ENCODE measurements at regions not wholly inside any gene's neighbourhood (a gene's known extent, or its start where the extent isn't known, plus 50 kb on each side); places are given as distances from the start of the nearest gene placed in this dataset.

DNA sequence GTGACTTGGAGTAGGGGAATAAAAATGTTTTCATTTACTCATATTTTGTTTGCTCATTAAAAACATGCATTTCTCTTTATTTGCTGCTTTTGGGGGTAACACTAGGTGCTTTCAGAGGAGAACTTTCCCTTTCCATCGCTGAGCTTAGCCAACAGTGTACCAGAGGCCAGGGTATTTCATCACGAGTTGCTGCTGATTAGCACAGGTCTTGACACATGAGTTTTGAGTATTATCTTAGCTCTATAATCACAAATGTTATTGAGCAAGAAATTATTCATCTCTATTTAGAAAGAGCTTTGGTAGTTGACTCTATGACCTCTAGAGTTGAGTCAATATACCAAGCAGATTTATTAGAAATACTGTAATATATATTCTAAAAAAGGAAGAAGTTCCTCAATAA lies 375.9 kb downstream of the NXPH1 start:
- Histone ChIP-seq H3K4me1 (ENCODE audit: control insufficient read depth in 2 of 2, insufficient read depth in 2 of 2, low read length in 2 of 2) (no peaks in the 10 kb centered on the region), H3K4me3 (ENCODE audit: low read length) (no peak overlapping the region), H3K9me3 (ENCODE audit: control insufficient read depth in 2 of 3, low read length in 3 of 3) (no peaks in the 10 kb centered on the region), H3K27me3 (ENCODE audit: control insufficient read depth in 2 of 2, insufficient read depth in 2 of 2, low read length in 2 of 2) (no peaks in the 10 kb centered on the region), H3K27ac (ENCODE audit: low read depth, low read length) (no peak overlapping the region), H3K36me3 (ENCODE audit: control insufficient read depth in 2 of 3, insufficient read depth in 3 of 3, low read length in 3 of 3) (no peaks in the 10 kb centered on the region)
- Mint-ChIP-seq H3K27ac (no peak overlapping the region), H3K9me3 (peaks cover 0 to 7% (median 3%) of the 10 kb centered on the region in 11 donors), H3K27me3 (no peaks in the 10 kb centered on the region), H3K4me1 (no peaks in the 10 kb centered on the region), H3K36me3 (no peaks in the 10 kb centered on the region), H3K4me3 (no peak overlapping the region)
- DNase-seq = no peak
- ATAC-seq = no peak
- ChIA-PET POLR2A (no interaction called here), CTCF (no interaction called here)
- intact Hi-C loops (cut with micrococcal nuclease) = no loop called here

DNA sequence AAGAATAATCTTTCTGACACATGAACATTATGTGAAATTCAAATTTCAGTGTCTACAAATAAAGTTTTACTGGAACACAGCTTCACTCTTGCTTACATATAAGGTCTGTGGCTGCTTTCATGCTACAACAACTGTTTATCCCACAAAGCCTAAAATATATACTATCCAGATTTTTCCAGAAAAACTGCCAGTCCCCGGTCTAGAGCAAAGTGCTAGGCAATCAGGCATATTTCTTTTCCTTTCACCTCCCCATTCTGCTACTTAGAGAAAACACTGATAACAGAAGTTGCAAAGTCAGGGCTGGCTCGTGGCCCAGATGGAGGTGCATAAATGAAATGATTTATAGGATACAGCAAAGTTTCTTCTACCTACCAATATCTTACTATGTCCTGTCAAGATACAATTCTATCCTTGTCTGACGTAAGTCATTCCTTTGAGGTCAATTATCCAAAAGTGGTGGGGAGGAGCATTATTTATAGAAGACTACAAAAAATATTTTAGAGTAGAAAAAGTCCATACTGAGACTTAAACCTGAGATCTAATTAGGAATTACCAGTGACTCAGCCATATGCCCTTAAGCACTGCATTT lies 384.1 kb downstream of the NXPH1 start:
- H3K9me3 ChIP-seq (ENCODE audit: control insufficient read depth in 2 of 3, low read length in 3 of 3) = no peaks in the 10 kb centered on the region
- CTCF ChIA-PET = no interaction called here
- H3K4me3 ChIP-seq (ENCODE audit: low read length) = no peak overlapping the region
- no peaks in the 10 kb centered on the region for H3K4me1 ChIP-seq (ENCODE audit: control insufficient read depth in 2 of 2, insufficient read depth in 2 of 2, low read length in 2 of 2)
- no peaks in the 10 kb centered on the region for H3K27me3 Mint-ChIP-seq
- no peaks in the 10 kb centered on the region for H3K4me1 Mint-ChIP-seq
- peaks cover 0 to 7% (median 2%) of the 10 kb centered on the region in 11 donors for H3K9me3 Mint-ChIP-seq
- H3K27me3 ChIP-seq (ENCODE audit: control insufficient read depth in 2 of 2, insufficient read depth in 2 of 2, low read length in 2 of 2) = no peaks in the 10 kb centered on the region
- POLR2A ChIA-PET = no interaction called here
- no peak overlapping the region for H3K27ac ChIP-seq (ENCODE audit: low read depth, low read length)
- intact Hi-C loops (cut with micrococcal nuclease) = no loop called here
- no peak overlapping the region for H3K27ac Mint-ChIP-seq
- no peak overlapping the region for H3K4me3 Mint-ChIP-seq
- H3K36me3 Mint-ChIP-seq = no peaks in the 10 kb centered on the region
- no peak for DNase-seq
- ATAC-seq = no peak
- H3K36me3 ChIP-seq (ENCODE audit: control insufficient read depth in 2 of 3, insufficient read depth in 3 of 3, low read length in 3 of 3) = no peaks in the 10 kb centered on the region

DNA sequence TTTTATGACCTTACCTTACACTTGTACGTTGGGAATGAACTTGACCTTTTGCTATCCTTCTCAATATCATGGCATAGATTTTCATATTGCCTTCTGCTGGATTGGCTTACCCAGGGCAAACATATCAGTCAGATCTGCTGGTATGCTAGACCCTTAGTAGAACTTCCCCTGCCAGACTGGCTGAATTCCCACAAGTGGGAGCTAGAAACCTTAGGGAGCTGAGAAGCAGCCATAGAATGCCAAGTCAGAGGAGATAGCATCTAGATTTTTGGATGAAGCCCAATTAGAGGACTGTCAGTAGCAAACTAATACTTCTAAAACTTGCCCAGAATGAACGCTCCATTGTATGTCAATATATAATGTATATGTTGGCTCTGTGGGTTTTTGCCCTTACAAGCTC lies 385.0 kb downstream of the NXPH1 start:
- H3K27ac ChIP-seq (ENCODE audit: low read depth, low read length) = no peak overlapping the region
- ATAC-seq (no peak), DNase-seq (no peak)
- Mint-ChIP-seq H3K27me3 (no peaks in the 10 kb centered on the region), H3K4me3 (no peak overlapping the region), H3K36me3 (no peaks in the 10 kb centered on the region), H3K4me1 (no peaks in the 10 kb centered on the region), H3K9me3 (peaks cover 0 to 12% (median 6%) of the 10 kb centered on the region in 11 donors), H3K27ac (no peak overlapping the region)
- no peaks in the 10 kb centered on the region for H3K27me3 ChIP-seq (ENCODE audit: control insufficient read depth in 2 of 2, insufficient read depth in 2 of 2, low read length in 2 of 2)
- H3K9me3 ChIP-seq (ENCODE audit: control insufficient read depth in 2 of 3, low read length in 3 of 3) = no peaks in the 10 kb centered on the region
- ChIA-PET CTCF (no interaction called here), POLR2A (no interaction called here)
- no peaks in the 10 kb centered on the region for H3K4me1 ChIP-seq (ENCODE audit: control insufficient read depth in 2 of 2, insufficient read depth in 2 of 2, low read length in 2 of 2)
- no peaks in the 10 kb centered on the region for H3K36me3 ChIP-seq (ENCODE audit: control insufficient read depth in 2 of 3, insufficient read depth in 3 of 3, low read length in 3 of 3)
- H3K4me3 ChIP-seq (ENCODE audit: low read length) = no peak overlapping the region
- intact Hi-C loops (cut with micrococcal nuclease) = no loop called here

DNA sequence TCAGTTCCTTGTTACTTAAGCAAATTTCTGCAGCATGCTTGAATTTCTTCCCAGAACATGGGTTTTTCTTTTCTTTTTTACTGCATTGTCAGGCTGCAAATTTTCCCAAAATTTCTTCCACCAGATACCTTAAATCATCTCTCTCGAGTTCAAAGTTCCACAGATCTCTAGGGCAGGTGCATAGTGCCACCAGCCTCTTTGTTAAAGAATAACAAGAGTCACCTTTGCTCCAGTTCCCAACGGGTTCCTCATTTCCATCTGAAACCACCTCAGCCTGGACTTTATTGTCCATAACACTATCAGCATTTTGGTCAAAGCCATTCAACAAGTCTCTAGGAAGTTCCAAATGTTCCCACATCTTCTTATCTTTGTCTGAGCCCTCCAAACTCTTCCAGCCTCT lies 389.2 kb downstream of the NXPH1 start:
- Histone ChIP-seq H3K27me3 (ENCODE audit: control insufficient read depth in 2 of 2, insufficient read depth in 2 of 2, low read length in 2 of 2) (no peaks in the 10 kb centered on the region), H3K4me1 (ENCODE audit: control insufficient read depth in 2 of 2, insufficient read depth in 2 of 2, low read length in 2 of 2) (no peaks in the 10 kb centered on the region), H3K36me3 (ENCODE audit: control insufficient read depth in 2 of 3, insufficient read depth in 3 of 3, low read length in 3 of 3) (no peaks in the 10 kb centered on the region), H3K9me3 (ENCODE audit: control insufficient read depth in 2 of 3, low read length in 3 of 3) (no peaks in the 10 kb centered on the region), H3K27ac (ENCODE audit: low read depth, low read length) (no peak overlapping the region), H3K4me3 (ENCODE audit: low read length) (no peak overlapping the region)
- Mint-ChIP-seq H3K27me3 (no peaks in the 10 kb centered on the region), H3K27ac (no peak overlapping the region), H3K4me3 (no peak overlapping the region), H3K4me1 (no peaks in the 10 kb centered on the region), H3K36me3 (no peaks in the 10 kb centered on the region), H3K9me3 (peaks cover 0 to 15% (median 6%) of the 10 kb centered on the region in 11 donors)
- intact Hi-C loops (cut with micrococcal nuclease) = no loop called here
- ATAC-seq (no peak), DNase-seq (no peak)
- ChIA-PET POLR2A (no interaction called here), CTCF (no interaction called here)

DNA sequence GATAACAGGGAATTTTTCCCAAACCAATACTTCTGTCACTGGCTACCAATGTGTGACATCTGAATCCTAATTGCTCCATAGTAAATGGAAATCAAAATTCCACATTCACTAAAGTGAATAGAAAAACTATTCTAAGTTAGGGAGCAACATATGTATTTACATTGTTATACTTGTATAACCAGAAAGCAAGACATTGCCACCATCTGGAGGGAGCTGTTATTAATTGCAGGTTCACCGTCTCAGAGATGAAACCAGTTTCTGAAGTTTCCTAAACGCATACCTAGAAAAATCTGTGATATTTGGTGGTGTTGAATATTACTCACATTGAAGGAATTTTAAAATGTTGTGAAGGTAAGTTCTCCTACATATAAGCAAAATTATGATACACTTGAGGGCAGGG lies 390.1 kb downstream of the NXPH1 start:
- intact Hi-C loops (cut with micrococcal nuclease) = no loop called here
- no peak overlapping the region for H3K27ac Mint-ChIP-seq
- H3K9me3 ChIP-seq (ENCODE audit: control insufficient read depth in 2 of 3, low read length in 3 of 3) = no peaks in the 10 kb centered on the region
- ChIA-PET CTCF (no interaction called here), POLR2A (no interaction called here)
- peaks cover 0 to 15% (median 6%) of the 10 kb centered on the region in 11 donors for H3K9me3 Mint-ChIP-seq
- H3K4me1 Mint-ChIP-seq = no peaks in the 10 kb centered on the region
- no peaks in the 10 kb centered on the region for H3K36me3 ChIP-seq (ENCODE audit: control insufficient read depth in 2 of 3, insufficient read depth in 3 of 3, low read length in 3 of 3)
- H3K27me3 ChIP-seq (ENCODE audit: control insufficient read depth in 2 of 2, insufficient read depth in 2 of 2, low read length in 2 of 2) = no peaks in the 10 kb centered on the region
- no peak for DNase-seq
- H3K27ac ChIP-seq (ENCODE audit: low read depth, low read length) = no peak overlapping the region
- H3K27me3 Mint-ChIP-seq = no peaks in the 10 kb centered on the region
- H3K4me3 Mint-ChIP-seq = no peak overlapping the region
- no peaks in the 10 kb centered on the region for H3K4me1 ChIP-seq (ENCODE audit: control insufficient read depth in 2 of 2, insufficient read depth in 2 of 2, low read length in 2 of 2)
- no peaks in the 10 kb centered on the region for H3K36me3 Mint-ChIP-seq
- no peak overlapping the region for H3K4me3 ChIP-seq (ENCODE audit: low read length)
- ATAC-seq = no peak

DNA sequence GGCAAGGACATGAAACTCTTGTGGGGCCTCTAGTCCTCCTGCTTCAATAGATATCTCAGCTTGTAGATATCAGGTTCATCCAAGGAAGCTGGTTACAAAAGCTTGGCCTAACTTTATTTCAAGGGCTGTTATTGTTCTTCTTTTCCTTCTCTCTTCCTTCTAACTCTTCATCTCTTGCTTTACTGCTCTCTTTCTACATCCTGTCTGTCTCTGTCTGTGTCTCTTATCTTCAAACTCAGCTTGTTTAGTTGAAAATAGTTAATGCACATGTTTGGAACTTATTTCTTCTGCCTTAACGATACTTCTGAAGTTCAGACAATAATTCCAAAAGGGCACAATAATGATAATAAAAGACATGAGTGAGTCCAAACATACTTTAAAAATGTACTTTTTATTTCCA lies 393.9 kb downstream of the NXPH1 start:
- ATAC-seq (no peak), DNase-seq (no peak)
- Mint-ChIP-seq H3K27me3 (no peaks in the 10 kb centered on the region), H3K9me3 (peaks cover 0 to 20% (median 5%) of the 10 kb centered on the region in 11 donors), H3K36me3 (no peaks in the 10 kb centered on the region), H3K4me3 (no peak overlapping the region), H3K4me1 (no peaks in the 10 kb centered on the region), H3K27ac (no peak overlapping the region)
- Histone ChIP-seq H3K4me3 (ENCODE audit: low read length) (no peak overlapping the region), H3K36me3 (ENCODE audit: control insufficient read depth in 2 of 3, insufficient read depth in 3 of 3, low read length in 3 of 3) (no peaks in the 10 kb centered on the region), H3K27ac (ENCODE audit: low read depth, low read length) (no peak overlapping the region), H3K4me1 (ENCODE audit: control insufficient read depth in 2 of 2, insufficient read depth in 2 of 2, low read length in 2 of 2) (no peaks in the 10 kb centered on the region), H3K27me3 (ENCODE audit: control insufficient read depth in 2 of 2, insufficient read depth in 2 of 2, low read length in 2 of 2) (no peaks in the 10 kb centered on the region), H3K9me3 (ENCODE audit: control insufficient read depth in 2 of 3, low read length in 3 of 3) (no peaks in the 10 kb centered on the region)
- intact Hi-C loops (cut with micrococcal nuclease) = no loop called here
- ChIA-PET POLR2A (no interaction called here), CTCF (no interaction called here)

DNA sequence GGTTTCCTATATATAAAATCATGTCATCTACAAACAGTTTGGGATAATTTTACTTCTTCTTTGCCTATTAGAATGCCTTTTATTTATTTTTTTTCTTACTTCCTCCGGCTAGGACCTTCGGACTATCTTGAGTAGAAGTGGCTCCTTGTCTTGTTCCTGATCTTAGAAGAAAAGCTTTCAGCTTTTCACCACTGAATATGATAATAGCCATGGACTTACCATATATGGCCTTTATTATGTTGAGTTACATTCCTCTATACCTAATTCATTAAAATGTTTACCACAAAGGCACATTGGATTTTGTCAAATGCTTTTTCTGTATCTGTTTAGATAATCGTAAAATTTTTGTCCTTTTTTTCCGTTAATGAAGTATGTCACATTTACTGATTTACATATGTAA lies 395.7 kb downstream of the NXPH1 start:
- ChIA-PET POLR2A (no interaction called here), CTCF (no interaction called here)
- intact Hi-C loops (cut with micrococcal nuclease) = no loop called here
- H3K27ac Mint-ChIP-seq = no peak overlapping the region
- peaks cover 0 to 16% (median 3%) of the 10 kb centered on the region in 11 donors for H3K9me3 Mint-ChIP-seq
- no peak overlapping the region for H3K4me3 Mint-ChIP-seq
- DNase-seq (no peak), ATAC-seq (no peak)
- H3K36me3 ChIP-seq (ENCODE audit: control insufficient read depth in 2 of 3, insufficient read depth in 3 of 3, low read length in 3 of 3) = no peaks in the 10 kb centered on the region
- H3K27ac ChIP-seq (ENCODE audit: low read depth, low read length) = no peak overlapping the region
- H3K4me3 ChIP-seq (ENCODE audit: low read length) = no peak overlapping the region
- H3K27me3 ChIP-seq (ENCODE audit: control insufficient read depth in 2 of 2, insufficient read depth in 2 of 2, low read length in 2 of 2) = no peaks in the 10 kb centered on the region
- H3K9me3 ChIP-seq (ENCODE audit: control insufficient read depth in 2 of 3, low read length in 3 of 3) = no peaks in the 10 kb centered on the region
- no peaks in the 10 kb centered on the region for H3K4me1 ChIP-seq (ENCODE audit: control insufficient read depth in 2 of 2, insufficient read depth in 2 of 2, low read length in 2 of 2)
- H3K36me3 Mint-ChIP-seq = no peaks in the 10 kb centered on the region
- no peaks in the 10 kb centered on the region for H3K4me1 Mint-ChIP-seq
- no peaks in the 10 kb centered on the region for H3K27me3 Mint-ChIP-seq

Data from naive thymus-derived CD4-positive, alpha-beta T cell (primary cell).